Loucy (cell line): ENCODE measurements at regions not wholly inside any gene's neighbourhood (a gene's known extent, or its start where the extent isn't known, plus 50 kb on each side); places are given as distances from the start of the nearest gene placed in this dataset.

Experiments used
- H2AFZ ChIP-seq: fragments of 200-600 bp; sonication (generic); 2 replicates; pipeline ENCODE4 v1.6.0; 2016; ENCODE audit warnings: antibody characterized with exemption, mild to moderate bottlenecking, low read length, moderate library complexity
- H3F3A ChIP-seq: fragments of 200-600 bp; 2 replicates; pipeline ENCODE4 v1.6.0; 2016; ENCODE audit warnings: antibody characterized with exemption, low read depth, mild to moderate bottlenecking
- H3K27me3 ChIP-seq: fragments of 200-600 bp; sonication (generic); 2 replicates; pipeline ENCODE4 v1.6.1; 2014; ENCODE audit warnings: low read length, mild to moderate bottlenecking; ENCODE audit not compliant: insufficient read depth, poor library complexity, severe bottlenecking
- H3K36me3 ChIP-seq: fragments of 200-600 bp; sonication (generic); 2 replicates; pipeline ENCODE4 v1.6.1; 2016; ENCODE audit warnings: low read length; ENCODE audit not compliant: insufficient read depth
- H3K4me1 ChIP-seq: fragments of 200-600 bp; sonication (generic); 2 replicates; pipeline ENCODE4 v1.5.1; 2014; ENCODE audit warnings: low read length, mild to moderate bottlenecking; ENCODE audit not compliant: insufficient read depth, poor library complexity, severe bottlenecking
- H3K4me2 ChIP-seq: fragments of 200-600 bp; sonication (generic); 2 replicates; pipeline ENCODE4 v1.6.0; 2014; ENCODE audit warnings: antibody characterized with exemption, low read length, low read depth, mild to moderate bottlenecking; ENCODE audit not compliant: poor library complexity, severe bottlenecking
- H3K4me3 ChIP-seq: fragments of 200-600 bp; sonication (generic); 2 replicates; pipeline ENCODE4 v1.5.1; 2014; ENCODE audit warnings: low read length, mild to moderate bottlenecking, mixed read lengths; ENCODE audit not compliant: poor library complexity, severe bottlenecking
- H3K79me2 ChIP-seq: fragments of 200-600 bp; sonication (generic); 2 replicates; pipeline ENCODE4 v1.6.1; 2014; ENCODE audit warnings: low read length; ENCODE audit not compliant: insufficient read depth
- H3K9ac ChIP-seq: fragments of 200-600 bp; sonication (generic); 2 replicates; pipeline ENCODE4 v1.6.0; 2014; ENCODE audit warnings: mild to moderate bottlenecking, low read depth, low read length, moderate library complexity; ENCODE audit not compliant: poor library complexity, severe bottlenecking
- H3K9me2 ChIP-seq: fragments of 200-600 bp; sonication (generic); replicated peaks from 2 replicates; pipeline ENCODE4 v1.6.1; 2016; ENCODE audit warnings: low read depth, low read length, mixed read lengths
- H3K9me3 ChIP-seq: fragments of 200-600 bp; sonication (generic); 2 replicates; pipeline ENCODE4 v1.6.1; 2014; ENCODE audit warnings: mild to moderate bottlenecking, antibody characterized with exemption, low read length, low read depth; ENCODE audit not compliant: insufficient read depth
- H4K20me1 ChIP-seq: fragments of 200-600 bp; sonication (generic); 2 replicates; pipeline ENCODE4 v1.6.0; 2014; ENCODE audit warnings: antibody characterized with exemption, low read length, mild to moderate bottlenecking; ENCODE audit not compliant: insufficient read depth, poor library complexity, severe bottlenecking
- CTCF ChIP-seq: fragments of 200-600 bp; sonication (generic); conservative IDR thresholded peaks from 2 replicates; pipeline ENCODE4 v1.5.1; 2014; ENCODE audit warnings: mild to moderate bottlenecking, antibody characterized with exemption, low read length
- EZH2phosphoT487 ChIP-seq: fragments of 200-600 bp; IDR thresholded peaks from 2 replicates; pipeline ENCODE4 v1.6.1; 2018; ENCODE audit warnings: antibody characterized with exemption, mild to moderate bottlenecking, moderate library complexity, borderline replicate concordance

GRCh38 chr11:11146830-11147229 lies 206.2 kb downstream of the CSNK2A3 start:
- Histone ChIP-seq H3K36me3 (no peaks in the 10 kb centered on the region), H3K9me3 (no peaks in the 10 kb centered on the region), H3F3A (no peaks in the 10 kb centered on the region), H3K4me2 (no peak overlapping the region), H3K27me3 (no peaks in the 10 kb centered on the region), H4K20me1 (no peaks in the 10 kb centered on the region), H2AFZ (no peak overlapping the region), H3K9ac (no peak overlapping the region), H3K9me2 (no peaks in the 10 kb centered on the region), H3K4me3 (no peak overlapping the region), H3K79me2 (no peaks in the 10 kb centered on the region), H3K4me1 (peaks cover 2% of the 10 kb centered on the region)
- TF ChIP-seq EZH2phosphoT487: no peak
- no peak for TF ChIP-seq CTCF

GRCh38 chr11:11143849-11144248 lies 209.2 kb downstream of the CSNK2A3 start:
- Histone ChIP-seq H2AFZ (no peak overlapping the region), H4K20me1 (no peaks in the 10 kb centered on the region), H3F3A (no peaks in the 10 kb centered on the region), H3K36me3 (no peaks in the 10 kb centered on the region), H3K9me2 (no peaks in the 10 kb centered on the region), H3K4me3 (no peak overlapping the region), H3K9me3 (no peaks in the 10 kb centered on the region), H3K4me1 (no peaks in the 10 kb centered on the region), H3K79me2 (no peaks in the 10 kb centered on the region), H3K27me3 (no peaks in the 10 kb centered on the region), H3K9ac (no peak overlapping the region), H3K4me2 (no peak overlapping the region)
- TF ChIP-seq CTCF: no peak
- TF ChIP-seq EZH2phosphoT487: no peak

- Histone ChIP-seq H3K9me3 (no peaks in the 10 kb centered on the region), H3K27me3 (no peaks in the 10 kb centered on the region), H3K4me2 (no peak overlapping the region), H3K4me3 (no peak overlapping the region), H3K79me2 (no peaks in the 10 kb centered on the region), H4K20me1 (no peaks in the 10 kb centered on the region), H3K4me1 (peaks cover 3% of the 10 kb centered on the region), H3K36me3 (no peaks in the 10 kb centered on the region), H3K9me2 (no peaks in the 10 kb centered on the region), H3F3A (no peaks in the 10 kb centered on the region), H2AFZ (no peak overlapping the region), H3K9ac (no peak overlapping the region)
- TF ChIP-seq EZH2phosphoT487 (no peak), CTCF (no peak)
Measured at GRCh38 chr11:11142430-11142829, 210.6 kb downstream of the CSNK2A3 start.
